ENCODE measurements at regions not wholly inside any gene's neighbourhood (a gene's known extent, or its start where the extent isn't known, plus 50 kb on each side); places are given as distances from the start of the nearest gene placed in this dataset.

DNA sequence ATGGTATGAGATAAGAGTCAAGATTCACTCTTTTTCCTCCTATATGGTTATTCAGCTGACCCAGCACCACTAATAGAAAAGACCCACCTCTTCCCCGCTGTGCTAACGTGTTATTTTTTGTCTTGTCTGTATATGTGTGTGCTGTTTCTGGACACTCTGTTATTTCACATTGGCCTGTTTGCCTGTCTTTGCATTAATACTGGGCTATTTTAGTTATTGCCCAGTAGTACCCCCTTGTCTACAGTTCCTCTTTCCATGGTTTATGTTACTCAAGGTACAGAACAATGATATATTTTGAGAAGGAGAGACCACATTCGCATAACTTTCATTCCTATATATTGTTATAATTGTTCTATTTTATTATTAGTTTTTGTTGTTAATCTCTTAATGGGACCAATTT lies 74.0 kb upstream of the SIAH1 start:
- no peak for TF ChIP-seq POLR2A (IDR thresholded peaks at IDR 0.05; ENCODE audit: low read depth, low read length)
- TF ChIP-seq POLR2AphosphoS5 (IDR thresholded peaks at IDR 0.05; ENCODE audit: low read depth, low read length), result no peak

Data from GM12891 (cell line).